HG02840 (cell line): ENCODE measurements at regions not wholly inside any gene's neighbourhood (a gene's known extent, or its start where the extent isn't known, plus 50 kb on each side); places are given as distances from the start of the nearest gene placed in this dataset.
"Not testable (repeated sequence)": the region's sequence is repeated elsewhere in the genome, so short reads cannot be mapped to it uniquely, and the experiment has no call there.

Experiments used
- ATAC-seq: cut with Tn5 transposase; IDR thresholded peaks from one replicate; pipeline ENCODE4 v1.9.1; 2021; ENCODE audit warnings: mild to moderate bottlenecking, moderate library complexity, moderate number of reproducible peaks; ENCODE audit not compliant: unreplicated experiment, low FRiP score

DNA sequence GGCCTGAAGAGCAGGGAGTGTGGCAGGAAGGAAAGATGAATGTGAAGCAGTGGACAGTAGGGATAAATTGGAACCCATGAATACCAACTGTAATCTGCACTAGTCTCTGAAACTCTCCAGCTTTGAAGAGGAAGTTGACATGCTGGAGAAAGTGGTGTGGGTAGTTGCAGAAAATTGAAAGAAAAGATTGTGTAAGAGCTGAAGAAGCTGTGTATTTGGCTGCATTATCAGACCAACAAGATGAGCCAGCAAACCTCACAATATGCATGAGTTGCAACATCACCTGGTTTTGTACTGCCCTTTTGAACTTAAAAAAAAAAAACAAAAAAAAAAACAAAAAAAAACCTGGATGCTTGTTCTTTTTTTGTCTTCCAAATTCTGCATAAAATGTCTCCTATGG is 921.9 kb upstream of the EYS start:
- no peak for ATAC-seq

DNA sequence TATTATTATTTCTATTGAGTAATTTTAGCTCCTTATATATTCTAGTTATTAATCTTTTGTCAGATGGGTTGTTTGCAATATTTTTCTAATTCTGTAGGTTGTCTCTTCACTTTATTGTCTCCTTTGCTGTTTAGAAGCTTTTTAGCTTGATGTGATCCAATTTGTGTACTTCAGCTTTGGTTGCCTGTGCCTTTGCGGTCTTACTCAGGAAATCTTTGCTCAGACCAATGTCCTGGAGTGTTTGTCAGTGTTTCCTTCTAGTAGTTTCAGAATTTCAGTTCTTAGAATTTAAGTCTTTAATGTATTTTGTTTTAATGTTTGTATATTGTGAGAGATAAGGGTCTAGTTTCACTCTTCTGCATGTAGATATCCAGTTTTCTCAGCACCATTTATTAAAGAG is 916.0 kb upstream of the EYS start:
- no peak for ATAC-seq

DNA sequence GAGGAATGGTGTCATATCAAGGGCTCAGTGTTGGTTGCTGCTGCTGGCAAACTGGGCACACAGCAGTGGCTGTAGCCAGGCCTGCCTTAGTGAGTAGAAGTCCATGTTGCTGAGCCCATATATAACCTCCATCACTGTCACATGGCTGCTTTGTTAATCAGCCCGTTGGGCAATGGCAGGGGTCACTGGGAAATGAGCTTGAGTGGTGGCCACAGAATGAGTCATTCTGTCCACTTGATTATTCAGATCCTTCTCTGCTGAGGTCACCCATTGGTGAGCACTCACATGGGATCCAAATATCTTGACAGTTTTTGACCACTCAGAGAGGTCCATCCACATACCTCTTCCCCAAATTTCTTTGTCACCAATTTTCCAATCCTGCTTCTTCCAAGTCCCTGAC is 898.9 kb upstream of the EYS start:
- no peak for ATAC-seq

DNA sequence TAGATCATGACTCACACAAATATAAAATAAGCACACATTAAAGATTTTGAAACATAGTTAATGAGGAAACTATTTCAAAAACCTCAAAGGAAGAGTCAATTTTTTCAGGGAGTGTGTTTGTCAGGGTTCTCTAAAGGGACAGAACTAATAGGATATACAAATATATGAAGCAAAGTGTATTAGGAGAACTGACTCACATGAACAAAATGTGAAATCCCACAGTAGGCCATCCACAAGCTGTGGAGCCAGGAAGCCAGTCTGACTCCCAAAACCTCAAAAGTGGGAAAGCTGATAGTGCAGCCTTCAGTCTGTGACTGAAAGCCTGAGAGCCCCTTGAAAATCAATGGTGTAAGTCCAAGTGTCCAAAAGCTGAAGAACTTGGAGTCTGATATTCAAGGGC is 898.0 kb upstream of the EYS start:
- ATAC-seq, result no peak

DNA sequence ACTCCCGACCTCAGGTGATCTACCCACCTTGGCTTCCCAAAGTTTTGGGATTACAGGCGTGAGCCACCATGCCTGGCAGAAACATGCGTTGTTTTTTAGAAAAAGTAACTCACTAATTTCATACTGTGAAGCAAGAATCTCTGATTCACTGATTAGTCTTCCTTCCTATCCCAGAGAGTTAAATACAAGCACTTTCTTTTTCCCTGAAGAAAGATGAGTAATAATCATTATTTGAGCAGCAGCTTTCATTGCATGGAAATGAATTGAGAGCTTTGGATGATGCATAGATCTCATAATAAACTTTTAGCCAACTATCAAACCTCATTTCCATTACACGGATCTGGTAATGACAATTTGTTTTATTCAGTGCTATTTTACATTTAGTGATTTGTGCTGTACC is 892.5 kb upstream of the EYS start:
- ATAC-seq, result no peak

DNA sequence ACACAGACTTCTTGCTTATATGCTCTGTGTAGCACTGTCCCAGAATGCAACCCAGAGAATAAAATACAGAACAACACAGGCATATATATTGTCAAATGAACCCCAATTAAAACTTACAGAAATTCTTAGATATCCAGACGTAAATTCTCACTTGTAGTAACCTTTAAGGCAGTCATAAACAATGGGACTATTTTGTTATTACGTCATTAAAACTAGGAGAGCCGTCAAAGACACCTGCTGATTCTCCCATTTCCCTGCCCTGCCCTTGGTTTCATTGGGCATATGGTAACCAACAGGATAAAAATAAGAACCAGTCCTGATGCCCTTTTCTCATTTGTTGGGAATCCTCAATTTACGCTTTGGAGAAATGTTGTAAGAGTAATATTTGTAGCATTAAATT is 871.3 kb upstream of the EYS start:
- no peak for ATAC-seq

DNA sequence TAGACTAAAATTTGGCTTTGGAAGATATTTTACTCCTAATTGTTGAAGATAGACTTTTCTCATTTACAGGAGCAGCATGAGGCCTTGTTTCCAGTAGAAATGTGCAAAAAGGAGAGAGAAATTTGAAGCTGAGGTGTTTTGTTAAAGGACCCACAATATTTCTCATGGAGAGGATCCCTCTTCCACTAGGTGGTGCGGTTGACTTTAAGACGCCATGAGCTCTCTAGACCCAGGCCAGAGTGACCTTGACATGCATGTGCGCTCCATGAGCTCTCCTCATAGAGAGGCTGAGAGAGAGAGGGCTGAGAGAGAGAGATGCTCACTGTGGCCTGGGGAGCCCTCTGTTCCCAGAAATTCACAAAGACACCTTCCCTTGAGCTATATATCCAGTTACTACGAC is 861.2 kb upstream of the EYS start:
- ATAC-seq, result no peak

DNA sequence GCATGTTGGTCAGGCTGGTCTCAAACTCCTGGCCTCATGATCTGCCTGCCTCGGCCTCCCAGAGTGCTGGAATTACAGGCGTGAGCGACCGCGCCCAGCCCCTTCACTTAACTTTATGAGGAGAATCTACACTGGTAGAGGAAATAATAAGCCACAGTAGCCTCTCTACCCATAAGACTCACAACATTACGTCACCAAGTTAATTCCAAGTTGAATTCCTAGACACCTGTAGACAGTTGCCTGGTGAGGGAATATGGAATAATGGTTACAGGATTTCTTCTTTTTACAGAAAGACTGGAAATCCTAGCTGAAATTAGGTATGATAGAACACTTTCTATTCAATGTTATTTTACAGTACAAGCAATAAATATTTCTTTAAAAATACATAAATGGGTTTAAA is 854.5 kb upstream of the EYS start:
- no peak for ATAC-seq

DNA sequence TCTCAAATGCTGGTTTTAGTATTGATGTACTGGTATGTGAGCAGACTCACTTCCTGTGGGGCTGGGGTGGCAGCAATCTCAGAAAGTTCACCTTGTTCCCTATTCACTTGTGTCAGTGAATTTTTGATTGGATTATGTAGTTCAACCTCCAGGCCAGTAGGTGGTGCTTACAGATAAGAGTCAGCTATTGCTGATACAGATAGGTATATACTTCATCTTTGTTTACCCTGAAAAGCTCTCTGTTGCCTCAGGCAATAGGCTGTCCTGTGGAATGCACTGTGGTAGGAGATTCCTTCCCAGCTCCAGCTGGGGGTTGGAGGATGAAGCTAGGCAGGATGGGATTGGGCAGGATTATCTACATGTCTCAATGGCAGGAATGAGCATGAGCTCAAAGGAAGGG is 851.2 kb upstream of the EYS start:
- ATAC-seq, result no peak

DNA sequence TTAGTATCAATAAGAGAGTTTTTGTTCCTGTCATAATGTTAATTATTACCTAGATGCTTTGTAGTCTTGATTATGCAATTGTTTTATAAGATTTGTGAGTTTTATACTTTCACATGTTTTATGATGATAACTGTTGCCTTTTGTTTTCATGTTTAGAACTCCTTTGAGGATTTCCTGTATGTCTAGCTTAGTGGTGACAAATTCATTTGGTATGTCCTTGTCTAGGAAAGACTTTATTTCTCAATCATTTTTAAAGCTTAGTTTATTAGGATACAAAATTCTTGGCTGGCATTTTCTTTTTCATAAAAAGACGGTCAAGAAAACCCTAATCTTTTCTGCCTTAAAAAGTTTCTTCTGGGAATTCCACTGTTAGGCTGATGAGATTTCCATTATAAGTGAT is 849.9 kb upstream of the EYS start:
- ATAC-seq, result no peak

DNA sequence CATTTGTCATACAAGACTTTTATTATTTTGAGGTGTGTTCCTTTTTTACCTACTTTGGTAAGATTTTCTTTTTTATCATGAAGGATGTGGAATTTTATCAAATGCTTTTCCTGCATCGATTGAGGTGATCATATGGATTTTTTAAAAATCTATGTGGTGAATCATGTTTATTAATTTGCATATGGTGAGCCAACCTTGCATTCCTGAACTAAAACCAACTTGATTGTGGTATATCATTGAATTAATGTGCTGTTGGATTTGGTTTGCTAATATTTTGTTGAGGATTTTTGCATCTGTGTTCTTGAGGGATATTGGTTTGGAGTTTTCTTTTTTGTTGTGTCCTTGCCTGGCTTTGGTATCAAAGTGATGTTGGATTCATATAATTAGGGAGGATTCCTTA is 848.1 kb upstream of the EYS start:
- ATAC-seq, result no peak

DNA sequence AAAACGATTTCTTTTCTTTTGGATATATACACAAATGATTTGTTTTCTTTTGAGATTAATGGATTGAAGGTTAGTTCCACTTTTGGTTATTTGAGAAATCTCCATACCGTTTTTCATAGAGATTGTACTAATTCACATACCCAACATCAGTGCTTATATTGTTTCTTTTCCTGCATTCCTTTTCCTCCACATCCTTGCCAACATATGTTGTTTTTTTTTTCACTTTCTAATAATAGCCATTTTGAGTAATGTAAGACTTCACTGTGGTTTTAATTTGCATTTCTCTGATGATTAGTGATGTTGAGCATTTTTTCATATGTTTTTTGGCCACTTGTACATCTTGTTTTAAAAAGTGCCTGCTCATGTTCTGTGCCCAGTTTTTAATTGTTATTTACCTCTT is 846.4 kb upstream of the EYS start:
- ATAC-seq, result no peak

DNA sequence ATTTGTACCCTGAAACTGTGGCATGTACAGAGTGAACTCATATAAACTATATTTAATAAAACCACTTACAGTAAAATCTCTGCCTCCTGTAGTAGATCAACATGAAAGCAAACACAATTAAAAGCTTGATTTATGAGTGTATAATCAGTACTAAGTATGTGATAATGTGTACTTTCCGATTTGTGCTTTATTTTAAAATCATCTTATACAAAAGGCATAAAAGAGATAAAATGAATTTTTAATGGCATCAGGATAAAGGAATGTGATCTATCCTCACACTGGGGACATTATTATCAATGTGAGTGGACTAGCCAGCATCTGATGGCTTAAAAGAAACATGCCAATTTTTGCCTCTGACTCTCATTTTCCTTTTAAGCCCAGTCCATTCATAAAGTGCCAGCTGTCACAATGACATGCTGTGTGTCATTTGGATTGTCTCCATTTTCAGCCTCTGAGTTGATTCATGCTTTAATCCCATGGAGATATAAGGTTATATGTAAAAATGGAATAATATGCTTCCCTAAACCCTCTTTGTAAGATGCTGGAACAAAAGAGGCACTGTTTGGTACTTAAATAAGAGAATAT is 831.6 kb upstream of the EYS start:
- ATAC-seq, result no peak

DNA sequence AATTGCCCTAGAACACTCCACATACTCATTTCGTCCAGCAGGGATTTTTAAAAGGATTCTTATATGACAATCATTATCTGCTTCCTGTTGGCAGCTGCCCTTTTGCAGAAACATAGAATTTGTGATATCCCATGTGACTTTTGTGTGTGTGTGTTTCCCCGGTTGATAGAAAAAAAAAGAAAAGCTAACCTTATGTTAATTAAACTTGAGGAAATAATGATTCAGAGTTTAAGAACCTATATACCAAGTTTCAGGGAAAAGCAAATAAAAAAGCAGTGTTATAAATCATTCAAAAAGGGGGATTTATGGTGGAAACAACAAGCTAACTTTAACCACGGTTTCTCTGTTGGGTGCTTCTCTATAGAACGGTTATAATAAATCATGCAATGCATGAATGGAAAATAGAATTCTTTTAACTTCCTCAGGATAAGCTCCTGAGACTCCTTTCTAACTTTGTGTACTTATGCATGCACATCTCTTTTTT is 826.9 kb upstream of the EYS start:
- ATAC-seq, result no peak

DNA sequence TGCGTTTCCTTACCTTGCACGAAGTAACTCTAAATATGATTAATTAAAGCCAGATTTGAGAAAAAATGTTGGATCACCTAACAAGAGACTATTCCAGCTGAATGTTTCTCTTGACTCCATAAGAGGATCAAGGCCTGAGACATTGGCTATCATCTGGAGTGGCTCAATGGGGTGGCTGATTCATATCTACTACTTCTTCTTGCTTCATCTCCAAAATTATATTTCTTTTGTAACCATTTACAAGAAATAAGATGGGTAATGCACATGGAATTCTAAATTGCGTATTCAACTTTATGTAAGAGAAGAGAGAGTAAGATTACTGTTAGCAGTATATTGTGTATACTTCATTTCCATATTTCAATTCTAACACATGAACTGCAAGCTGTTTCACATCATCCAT is 819.0 kb upstream of the EYS start:
- ATAC-seq, result no peak

DNA sequence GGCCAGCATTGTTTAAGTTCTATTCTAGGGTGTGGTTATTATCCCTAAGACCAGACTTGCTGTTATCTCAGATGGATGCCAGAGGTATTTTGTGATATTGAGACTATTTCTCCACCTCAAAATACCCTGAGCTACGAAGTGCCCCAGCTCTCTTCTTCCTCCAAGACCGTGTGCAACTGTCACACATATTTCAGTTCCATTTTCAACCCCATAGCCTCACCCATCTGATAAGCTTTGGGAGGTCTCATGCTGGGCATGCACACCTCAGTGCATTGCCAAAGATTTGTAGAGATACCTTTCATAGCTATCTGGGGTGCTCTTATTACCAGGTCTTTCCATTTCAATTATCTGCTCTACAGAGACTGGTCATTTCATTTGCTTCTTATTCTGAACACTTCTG is 815.8 kb upstream of the EYS start:
- no peak for ATAC-seq

DNA sequence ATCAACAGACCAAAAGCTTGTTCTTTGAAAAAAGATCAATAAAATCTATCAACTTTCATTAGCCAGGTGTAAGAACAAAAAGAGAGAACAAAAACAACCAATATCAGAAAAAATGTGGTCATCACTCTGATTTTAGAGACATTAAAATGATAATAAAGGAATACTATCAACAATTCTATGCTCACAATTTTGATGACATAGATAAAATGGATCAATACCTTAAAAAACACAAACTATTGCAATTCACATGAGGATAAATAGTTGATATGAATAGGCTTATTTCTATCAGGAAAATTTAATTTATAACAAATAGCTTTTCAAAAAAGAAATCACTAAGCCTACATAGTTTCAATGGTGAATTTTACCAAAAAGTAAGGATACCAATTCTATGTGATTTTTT is 809.4 kb upstream of the EYS start:
- ATAC-seq, result no peak

DNA sequence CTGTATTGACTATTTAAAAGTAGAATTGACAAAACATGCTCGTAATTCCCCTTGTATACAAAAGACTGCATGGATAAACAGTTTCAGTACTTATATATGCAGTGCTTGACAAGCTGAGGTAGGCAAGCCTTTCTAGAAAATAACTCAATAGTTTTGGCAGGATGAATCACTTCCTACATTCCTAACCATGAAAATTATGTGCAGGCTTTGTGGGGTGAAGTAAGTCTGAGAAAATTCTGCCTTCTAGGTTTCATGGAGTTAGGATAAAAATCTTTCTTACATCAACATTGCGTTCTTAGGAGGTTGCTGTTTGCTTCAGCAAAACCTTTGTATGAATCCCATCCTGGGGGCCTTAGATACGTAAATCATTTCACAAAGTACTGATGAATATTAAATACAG is 801.4 kb upstream of the EYS start:
- ATAC-seq, result no peak

DNA sequence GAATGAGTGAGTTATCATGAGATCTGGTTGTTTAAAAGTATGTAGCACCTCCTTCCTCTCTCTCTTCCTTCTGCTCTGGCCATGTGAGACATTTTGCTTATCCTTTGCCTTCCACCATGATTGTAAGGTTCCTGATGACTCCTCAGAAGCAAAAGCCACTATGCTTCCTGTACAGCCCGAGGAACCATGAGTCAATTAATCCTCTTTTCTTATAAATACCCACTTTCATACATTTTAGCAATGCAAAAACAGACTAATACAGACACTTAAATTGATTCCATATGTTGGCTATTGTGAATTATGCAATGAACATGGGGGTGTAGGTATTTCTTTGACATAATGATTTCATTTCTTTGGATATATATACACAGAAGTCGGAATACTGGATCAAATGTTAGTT is 792.8 kb upstream of the EYS start:
- no peak for ATAC-seq

DNA sequence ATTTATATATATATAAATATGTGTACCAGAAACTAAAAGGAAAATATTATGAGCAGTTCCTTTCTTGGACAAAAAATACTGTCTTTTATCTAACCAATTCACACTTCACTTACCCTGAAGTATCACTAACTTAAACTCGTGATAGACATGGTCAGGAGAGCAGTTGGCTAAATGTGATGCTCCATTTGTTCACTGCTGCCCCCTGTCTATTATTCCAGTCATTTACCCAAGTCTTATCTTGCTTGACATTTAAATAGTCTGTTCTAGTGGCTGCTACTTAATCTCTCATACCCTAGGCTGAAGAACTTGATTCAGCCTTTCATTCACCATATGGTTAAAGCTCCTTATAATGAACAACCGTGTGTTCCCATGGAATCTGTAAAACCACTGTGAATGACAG is 789.6 kb upstream of the EYS start:
- no peak for ATAC-seq

DNA sequence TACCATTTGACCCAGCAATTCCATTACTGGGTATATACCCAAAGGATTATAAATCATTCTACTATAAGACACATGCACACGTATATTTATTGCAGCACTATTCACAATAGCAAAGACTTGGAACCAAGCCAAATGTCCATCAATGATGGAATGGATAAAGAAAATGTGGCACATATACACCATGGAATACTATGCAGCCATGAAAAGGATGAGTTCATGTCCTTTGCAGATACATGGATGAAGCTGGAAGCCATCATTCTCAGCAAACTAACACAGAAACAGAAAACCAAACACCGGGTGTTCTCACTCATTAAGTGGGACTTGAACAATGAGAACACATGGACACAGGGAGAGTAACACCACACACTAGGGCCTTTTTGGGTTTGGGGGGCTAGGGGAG is 787.6 kb upstream of the EYS start:
- not testable (repeated sequence) for ATAC-seq

DNA sequence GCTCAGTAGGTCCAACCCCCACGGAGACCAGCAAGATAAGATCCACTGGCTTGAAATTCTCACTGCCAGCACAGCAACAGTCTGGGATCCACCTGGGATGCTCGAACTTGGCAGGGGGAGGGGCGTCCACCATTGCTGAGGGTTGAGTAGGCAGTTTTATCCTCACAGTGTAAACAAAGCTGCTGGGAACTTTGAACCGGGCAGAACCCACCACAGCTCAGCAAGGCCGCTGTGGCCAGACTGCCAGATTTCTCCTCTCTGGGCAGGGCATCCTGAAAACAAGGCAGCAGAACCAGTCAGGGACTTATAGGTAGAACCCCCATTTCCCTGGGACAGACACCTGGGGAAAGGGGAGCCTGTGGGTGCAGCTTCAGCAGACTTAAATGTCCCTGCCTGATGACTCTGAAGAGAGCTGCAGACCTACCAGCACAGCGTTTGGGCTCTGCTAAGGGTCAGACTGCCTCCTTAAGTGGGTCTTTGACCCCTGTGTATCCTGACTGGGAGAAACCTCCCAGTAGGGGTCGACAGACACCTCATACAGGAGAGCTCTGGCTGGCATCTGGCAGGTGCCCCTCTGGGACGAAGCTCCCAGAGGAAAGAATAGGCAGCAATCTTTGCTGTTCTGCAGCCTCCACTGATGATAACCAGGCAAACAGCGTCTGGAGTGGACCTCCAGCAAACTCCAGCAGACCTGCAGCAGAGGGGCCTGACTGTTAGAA is 782.4 kb upstream of the EYS start:
- no peak for ATAC-seq

DNA sequence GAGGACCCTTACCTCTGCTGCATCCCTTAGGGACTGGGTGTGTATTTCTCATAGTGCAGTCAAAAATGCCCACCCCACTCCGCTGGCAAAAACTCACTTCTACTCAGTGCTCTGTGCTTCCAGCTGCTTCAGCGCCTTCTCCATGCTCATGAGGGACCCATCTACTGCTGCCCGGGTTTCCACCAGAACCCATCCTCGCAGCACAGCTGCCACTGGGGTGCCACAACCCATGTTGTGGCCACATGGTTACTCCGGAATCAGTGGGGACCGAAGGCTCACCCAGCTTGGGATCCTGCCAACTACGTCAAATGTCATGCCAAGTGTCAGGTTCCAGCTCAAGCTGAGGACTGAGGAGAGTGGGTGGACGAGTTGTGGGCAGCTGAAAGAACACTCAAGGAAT is 774.2 kb upstream of the EYS start:
- ATAC-seq, result no peak
